ENCODE measurements at regions not wholly inside any gene's neighbourhood (a gene's known extent, or its start where the extent isn't known, plus 50 kb on each side); places are given as distances from the start of the nearest gene placed in this dataset.

DNA sequence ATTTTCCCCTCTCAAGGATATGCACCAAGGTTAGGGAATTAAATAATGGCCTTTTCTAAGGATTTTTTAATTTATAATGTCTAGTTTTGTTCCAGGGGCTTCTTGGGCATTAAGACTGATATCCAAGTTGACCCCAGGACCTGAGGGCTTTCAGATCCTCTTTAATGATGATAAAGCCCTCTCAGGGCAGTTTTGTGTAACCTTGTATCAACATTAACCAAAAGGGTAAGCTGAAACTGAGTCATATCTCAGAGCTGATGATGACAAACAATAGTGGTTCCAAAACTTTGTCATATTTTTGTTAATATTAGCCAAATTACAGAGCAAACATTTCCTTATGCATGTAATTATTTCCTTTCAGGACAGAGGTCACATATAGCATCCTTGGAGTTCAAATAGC, 309.4 kb upstream of the MAN1A1 start:
- intact Hi-C loops (cut with DNase I) = no loop called here
- H3K4me1 ChIP-seq = no peaks in the 10 kb centered on the region

DNA sequence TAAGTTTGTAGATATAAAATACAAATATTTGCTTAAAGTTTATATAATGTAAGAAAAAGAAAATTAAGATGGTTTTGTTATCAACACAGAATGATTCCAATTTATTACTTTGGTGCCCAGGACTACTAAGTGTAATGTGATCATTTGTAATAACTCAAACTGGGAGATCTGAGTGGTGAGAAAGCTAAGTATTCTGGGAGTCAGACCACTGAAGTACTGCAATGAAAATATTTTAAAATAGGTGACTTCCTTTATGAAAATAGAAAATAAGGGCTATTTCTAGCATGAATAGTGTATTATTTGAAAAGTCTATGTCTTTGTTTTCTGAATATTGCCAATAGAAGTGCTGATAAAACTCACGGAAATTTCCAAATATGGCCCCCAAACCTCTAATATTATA, 305.6 kb upstream of the MAN1A1 start:
- no peak overlapping the region for H3K27ac ChIP-seq
- no peaks in the 10 kb centered on the region for H3K9me3 ChIP-seq
- TF ChIP-seq POLR2A (IDR thresholded peaks at IDR 0.05) = no peak
- TF ChIP-seq, protein P1, sequence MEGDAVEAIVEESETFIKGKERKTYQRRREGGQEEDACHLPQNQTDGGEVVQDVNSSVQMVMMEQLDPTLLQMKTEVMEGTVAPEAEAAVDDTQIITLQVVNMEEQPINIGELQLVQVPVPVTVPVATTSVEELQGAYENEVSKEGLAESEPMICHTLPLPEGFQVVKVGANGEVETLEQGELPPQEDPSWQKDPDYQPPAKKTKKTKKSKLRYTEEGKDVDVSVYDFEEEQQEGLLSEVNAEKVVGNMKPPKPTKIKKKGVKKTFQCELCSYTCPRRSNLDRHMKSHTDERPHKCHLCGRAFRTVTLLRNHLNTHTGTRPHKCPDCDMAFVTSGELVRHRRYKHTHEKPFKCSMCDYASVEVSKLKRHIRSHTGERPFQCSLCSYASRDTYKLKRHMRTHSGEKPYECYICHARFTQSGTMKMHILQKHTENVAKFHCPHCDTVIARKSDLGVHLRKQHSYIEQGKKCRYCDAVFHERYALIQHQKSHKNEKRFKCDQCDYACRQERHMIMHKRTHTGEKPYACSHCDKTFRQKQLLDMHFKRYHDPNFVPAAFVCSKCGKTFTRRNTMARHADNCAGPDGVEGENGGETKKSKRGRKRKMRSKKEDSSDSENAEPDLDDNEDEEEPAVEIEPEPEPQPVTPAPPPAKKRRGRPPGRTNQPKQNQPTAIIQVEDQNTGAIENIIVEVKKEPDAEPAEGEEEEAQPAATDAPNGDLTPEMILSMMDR (IDR thresholded peaks at IDR 0.05) = no peak
- no peaks in the 10 kb centered on the region for H3K27me3 ChIP-seq
- no peaks in the 10 kb centered on the region for H3K36me3 ChIP-seq (replicated peaks in 1 of 2; ENCODE audit: insufficient read depth in 1 of 2, low read depth in 2 of 2)
- ATAC-seq (no peak), DNase-seq (no peak)
- 69 to 85% methylated on average over 1 of the region's 1 CpG for WGBS, 2 donors
- no peak overlapping the region for H3K4me3 ChIP-seq
- intact Hi-C loops (cut with DNase I) = no loop called here
- no peaks in the 10 kb centered on the region for H3K4me1 ChIP-seq

More for the DNA sequence above, 309.4 kb upstream of the MAN1A1 start:
- no peak for DNase-seq
- H3K27me3 ChIP-seq = no peaks in the 10 kb centered on the region
- ATAC-seq = no peak
- no peaks in the 10 kb centered on the region for H3K36me3 ChIP-seq (replicated peaks in 1 of 2; ENCODE audit: insufficient read depth in 1 of 2, low read depth in 2 of 2)
- no peak overlapping the region for H3K4me3 ChIP-seq
- no peak overlapping the region for H3K27ac ChIP-seq
- H3K9me3 ChIP-seq = no peaks in the 10 kb centered on the region
- TF ChIP-seq, protein P1 (IDR thresholded peaks at IDR 0.05) = no peak
- TF ChIP-seq POLR2A (IDR thresholded peaks at IDR 0.05) = no peak

- Histone ChIP-seq H3K27ac (no peak overlapping the region), H3K36me3 (replicated peaks in 1 of 2; ENCODE audit: insufficient read depth in 1 of 2, low read depth in 2 of 2) (no peaks in the 10 kb centered on the region), H3K27me3 (no peaks in the 10 kb centered on the region), H3K4me3 (no peak overlapping the region), H3K9me3 (no peaks in the 10 kb centered on the region), H3K4me1 (no peaks in the 10 kb centered on the region)
- TF ChIP-seq POLR2A (IDR thresholded peaks at IDR 0.05) = no peak
- TF ChIP-seq, protein P1 (IDR thresholded peaks at IDR 0.05) = no peak
- 61 to 81% methylated on average over 2 of the region's 2 CpGs for WGBS, 2 donors
- no peak for ATAC-seq
- intact Hi-C loops (cut with DNase I) = no loop called here
- no peak for DNase-seq
These were observed 303.8 kb upstream of the MAN1A1 start for GRCh38 chr6:119653329-119653728.

DNA sequence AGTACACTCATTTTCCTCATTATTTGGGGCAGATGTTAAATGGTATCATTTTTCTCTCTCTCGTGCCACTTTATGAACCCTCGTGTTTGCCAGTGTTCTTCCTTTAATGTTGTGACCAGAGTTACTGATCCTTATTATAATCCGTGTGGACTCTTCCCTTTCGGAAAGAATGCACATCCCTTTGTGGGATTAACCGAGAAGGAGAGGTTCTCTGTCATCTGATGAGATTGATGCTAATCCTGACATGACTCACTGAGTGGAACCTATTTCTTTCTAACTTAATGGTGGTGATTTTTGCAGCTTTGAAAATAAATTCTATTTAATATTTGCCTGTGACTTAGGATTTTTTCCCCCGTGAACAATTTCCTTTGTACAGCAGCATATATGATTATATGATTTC, 300.0 kb upstream of the MAN1A1 start:
- H3K36me3 ChIP-seq (replicated peaks in 1 of 2; ENCODE audit: insufficient read depth in 1 of 2, low read depth in 2 of 2) = no peaks in the 10 kb centered on the region
- no peaks in the 10 kb centered on the region for H3K4me1 ChIP-seq
- no peak overlapping the region for H3K27ac ChIP-seq
- TF ChIP-seq POLR2A (IDR thresholded peaks at IDR 0.05) = no peak
- TF ChIP-seq, protein P1 (IDR thresholded peaks at IDR 0.05) = no peak
- H3K4me3 ChIP-seq = no peak overlapping the region
- ATAC-seq (no peak), DNase-seq (no peak)
- 92 to 93% methylated on average over 6 of the region's 6 CpGs for WGBS, 2 donors
- H3K9me3 ChIP-seq = no peaks in the 10 kb centered on the region
- intact Hi-C loops (cut with DNase I) = no loop called here
- H3K27me3 ChIP-seq = no peaks in the 10 kb centered on the region

DNA sequence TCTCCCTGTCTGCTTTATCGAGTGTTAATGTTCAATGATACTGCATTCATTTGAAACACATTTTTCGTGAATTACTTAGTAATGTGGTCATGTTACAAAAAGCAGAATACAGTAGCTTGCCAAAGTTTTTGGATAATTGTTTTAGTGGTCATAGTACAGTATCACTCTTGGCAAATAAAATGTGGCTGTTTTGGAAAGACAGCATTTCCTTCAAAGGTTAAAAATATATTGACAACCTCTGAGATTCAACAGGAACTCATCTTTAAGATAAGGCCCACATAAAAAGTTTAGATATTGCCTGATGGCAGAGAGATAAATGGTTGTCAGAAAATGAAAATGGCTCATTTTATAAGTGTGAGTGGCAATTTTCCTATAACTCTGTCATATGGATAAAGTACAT, 297.7 kb upstream of the MAN1A1 start:
- Histone ChIP-seq H3K4me3 (no peak overlapping the region), H3K36me3 (replicated peaks in 1 of 2; ENCODE audit: insufficient read depth in 1 of 2, low read depth in 2 of 2) (no peaks in the 10 kb centered on the region), H3K9me3 (no peaks in the 10 kb centered on the region), H3K27me3 (no peaks in the 10 kb centered on the region), H3K4me1 (no peaks in the 10 kb centered on the region), H3K27ac (no peak overlapping the region)
- DNase-seq = no peak
- intact Hi-C loops (cut with DNase I) = no loop called here
- TF ChIP-seq POLR2A (IDR thresholded peaks at IDR 0.05) = no peak
- TF ChIP-seq, protein P1 (IDR thresholded peaks at IDR 0.05) = no peak
- ATAC-seq = no peak
- 69 to 71% methylated on average over 2 of the region's 2 CpGs for WGBS, 2 donors

All from body of pancreas (tissue), 4 donors.